ENCODE measurements at regions not wholly inside any gene's neighbourhood (a gene's known extent, or its start where the extent isn't known, plus 50 kb on each side); places are given as distances from the start of the nearest gene placed in this dataset.

GRCh38 chr10:105872665-105873064 is 1231.6 kb downstream of the SORCS3 start:
- WGBS (ENCODE audit: low lambda C conversion rate, missing lambda C conversion rate), result 71% methylated on average over 4 of the region's 4 CpGs
- Histone ChIP-seq H3K36me3 (replicated peaks; ENCODE audit: insufficient read depth, low read depth) (no peaks in the 10 kb centered on the region), H2AFZ (no peak overlapping the region), H3K4me2 (no peak overlapping the region), H3K4me3 (no peak overlapping the region), H3K9me3 (ENCODE audit: low read depth) (peaks cover 6% of the 10 kb centered on the region), H3K79me2 (no peaks in the 10 kb centered on the region), H3K9me2 (replicated peaks; ENCODE audit: insufficient read depth) (no peaks in the 10 kb centered on the region), H3K4me1 (ENCODE audit: insufficient read depth) (no peaks in the 10 kb centered on the region), H3K27me3 (no peaks in the 10 kb centered on the region), H4K20me1 (ENCODE audit: insufficient read depth, poor library complexity, severe bottlenecking) (no peaks in the 10 kb centered on the region), H3K27ac (no peak overlapping the region)
- no peak for TF ChIP-seq EZH2 (IDR thresholded peaks at IDR 0.05; ENCODE audit: borderline replicate concordance)
- no peak for TF ChIP-seq CTCF (IDR thresholded peaks at IDR 0.05; ENCODE audit: poor library complexity)
- no peak for TF ChIP-seq EZH2phosphoT487 (IDR thresholded peaks at IDR 0.05; ENCODE audit: low read depth, severe bottlenecking, unreplicated experiment)
- no peak for DNase-seq (ENCODE audit: low spot score)

GRCh38 chr10:105868935-105869334 is 1227.8 kb downstream of the SORCS3 start:
- no peak overlapping the region for H2AFZ ChIP-seq
- no peak overlapping the region for H3K4me2 ChIP-seq
- peaks cover 6% of the 10 kb centered on the region for H3K9me3 ChIP-seq (ENCODE audit: low read depth)
- H3K79me2 ChIP-seq, result no peaks in the 10 kb centered on the region
- H3K4me3 ChIP-seq, result no peak overlapping the region
- no peaks in the 10 kb centered on the region for H3K4me1 ChIP-seq (ENCODE audit: insufficient read depth)
- no peaks in the 10 kb centered on the region for H3K36me3 ChIP-seq (replicated peaks; ENCODE audit: insufficient read depth, low read depth)
- H4K20me1 ChIP-seq (ENCODE audit: insufficient read depth, poor library complexity, severe bottlenecking), result no peaks in the 10 kb centered on the region
- H3K27ac ChIP-seq, result no peak overlapping the region
- no peaks in the 10 kb centered on the region for H3K27me3 ChIP-seq
- TF ChIP-seq EZH2 (IDR thresholded peaks at IDR 0.05; ENCODE audit: borderline replicate concordance) (no peak), EZH2phosphoT487 (IDR thresholded peaks at IDR 0.05; ENCODE audit: low read depth, severe bottlenecking, unreplicated experiment) (no peak), CTCF (IDR thresholded peaks at IDR 0.05; ENCODE audit: poor library complexity) (no peak)
- no peak for DNase-seq (ENCODE audit: low spot score)
- no peaks in the 10 kb centered on the region for H3K9me2 ChIP-seq (replicated peaks; ENCODE audit: insufficient read depth)
- 82% methylated on average over 1 of the region's 1 CpG for WGBS (ENCODE audit: low lambda C conversion rate, missing lambda C conversion rate)

- Histone ChIP-seq H3K9me3 (ENCODE audit: low read depth) (no peaks in the 10 kb centered on the region), H3K27ac (no peak overlapping the region), H4K20me1 (ENCODE audit: insufficient read depth, poor library complexity, severe bottlenecking) (no peaks in the 10 kb centered on the region), H3K27me3 (no peaks in the 10 kb centered on the region), H3K9me2 (replicated peaks; ENCODE audit: insufficient read depth) (no peaks in the 10 kb centered on the region), H3K4me2 (no peak overlapping the region), H2AFZ (no peak overlapping the region), H3K4me3 (no peak overlapping the region), H3K79me2 (no peaks in the 10 kb centered on the region), H3K4me1 (ENCODE audit: insufficient read depth) (no peaks in the 10 kb centered on the region), H3K36me3 (replicated peaks; ENCODE audit: insufficient read depth, low read depth) (no peaks in the 10 kb centered on the region)
- TF ChIP-seq EZH2phosphoT487 (IDR thresholded peaks at IDR 0.05; ENCODE audit: low read depth, severe bottlenecking, unreplicated experiment) (no peak), CTCF (IDR thresholded peaks at IDR 0.05; ENCODE audit: poor library complexity) (no peak), EZH2 (IDR thresholded peaks at IDR 0.05; ENCODE audit: borderline replicate concordance) (no peak)
- no peak for DNase-seq (ENCODE audit: low spot score)
- WGBS (ENCODE audit: low lambda C conversion rate, missing lambda C conversion rate), result 100% methylated on average over 2 of the region's 2 CpGs
Observed at GRCh38 chr10:105864854-105865253, 1223.8 kb downstream of the SORCS3 start.
